GM12878 (cell line): ENCODE measurements at regions not wholly inside any gene's neighbourhood (a gene's known extent, or its start where the extent isn't known, plus 50 kb on each side); places are given as distances from the start of the nearest gene placed in this dataset.

Source experiments
- ATAC-seq: fragments of 200-7000 bp; cut with Tn5 transposase; 3 replicates; pipeline ENCODE4 v1.9.1; 2020; ENCODE audit warnings: mild to moderate bottlenecking, moderate library complexity
- BruUV-seq: library from RNA; stranded (reverse); fragments of 400-500 nt; replicated peaks from 2 replicates; lab custom pipeline; 2021; lab: Mats Ljungman, UMichigan
- CTCF ChIA-PET: fragments of 300-600 bp; sonication (Branson Sonifier 250); formaldehyde crosslinking; extraction: SDS; loops from one replicate; lab custom pipeline; 2021; ENCODE audit warnings: inconsistent platforms; lab: Yijun Ruan, JAX
- POLR2A ChIA-PET: fragments of 350-600 bp; formaldehyde crosslinking; extraction: SDS; loops from one replicate; lab custom pipeline; 2021; ENCODE audit warnings: inconsistent platforms; lab: Charles Lee
- RAD21 ChIA-PET: fragments of 300-600 bp; sonication (Branson Sonifier 250); formaldehyde crosslinking; loops from one replicate; lab custom pipeline; 2023; ENCODE audit warnings: antibody characterized with exemption; ENCODE audit not compliant: unreplicated experiment; lab: Charles Lee
- SMC1A ChIA-PET: fragments of 300-600 bp; sonication (Branson Sonifier 250); formaldehyde crosslinking; loops from one replicate; lab custom pipeline; 2023; ENCODE audit not compliant: unreplicated experiment, uncharacterized antibody; lab: Charles Lee
- DNase-seq: peaks from one replicate; pipeline ENCODE4 v3.0.0-alpha.2; 2011; ENCODE audit warnings: low read depth, low spot score
- FAIRE-seq: peaks from 3 replicates; lab custom pipeline; 2011; peaks lifted over from hg19 to GRCh38; lab: Jason Lieb, UNC
- H2AFZ ChIP-seq: 2 replicates; pipeline ENCODE4 v1.6.0; 2011; ENCODE audit warnings: low read depth, low read length, control low read depth; ENCODE audit not compliant: control insufficient read depth
- H3K27ac ChIP-seq: 2 replicates; pipeline ENCODE4 v1.5.1; 2011; ENCODE audit warnings: control low read depth; ENCODE audit not compliant: control insufficient read depth, insufficient read depth
- H3K27me3 ChIP-seq, 2 experiments: replicated peaks in 1 of 2; 2 replicates each; pipeline versions ENCODE4 v1.6.0 to v1.6.1; 2011; ENCODE audit warnings: low read length in 1 of 2; ENCODE audit not compliant: control insufficient read depth in 2 of 2, insufficient read depth in 2 of 2
- H3K36me3 ChIP-seq, 2 experiments: 2 replicates each; pipeline ENCODE4 v1.5.1; 2011; ENCODE audit warnings: low read length in 1 of 2; ENCODE audit not compliant: control insufficient read depth in 2 of 2, insufficient read depth in 2 of 2
- H3K4me1 ChIP-seq: 2 replicates; pipeline ENCODE4 v1.6.1; 2011; ENCODE audit warnings: mild to moderate bottlenecking, low read length, moderate library complexity, mixed read lengths; ENCODE audit not compliant: control insufficient read depth, insufficient read depth
- H3K4me2 ChIP-seq: 2 replicates; pipeline ENCODE4 v1.6.0; 2011; ENCODE audit warnings: control low read depth; ENCODE audit not compliant: control insufficient read depth, insufficient read depth
- H3K4me3 ChIP-seq: fragments of 200-600 bp; sonication (generic); 2 replicates; pipeline ENCODE4 v1.5.1; 2016
- H3K79me2 ChIP-seq: 2 replicates; pipeline ENCODE4 v1.6.0; 2011; ENCODE audit warnings: low read length; ENCODE audit not compliant: control insufficient read depth, insufficient read depth
- H3K9ac ChIP-seq: 2 replicates; pipeline ENCODE4 v1.8.0; 2011; ENCODE audit warnings: low read length, control low read depth, mixed read lengths; ENCODE audit not compliant: control insufficient read depth, insufficient read depth
- H3K9me3 ChIP-seq: replicated peaks from 3 replicates; pipeline ENCODE4 v1.5.1; 2011; ENCODE audit warnings: mild to moderate bottlenecking, low read length; ENCODE audit not compliant: control insufficient read depth, insufficient read depth
- H4K20me1 ChIP-seq: 2 replicates; pipeline ENCODE4 v1.6.0; 2011; ENCODE audit not compliant: control insufficient read depth, insufficient read depth
- BCL11A ChIP-seq: IDR thresholded peaks from 2 replicates; pipeline ENCODE4 v1.6.1; 2011; ENCODE audit warnings: low read depth, low read length
- CEBPB ChIP-seq, 2 experiments: fragments of 150-350 bp in 1 of 2; IDR thresholded peaks; 2 replicates each; pipeline ENCODE4 v1.6.1; 2012 to 2014; ENCODE audit warnings: low read depth in 2 of 2, low read length in 2 of 2, borderline replicate concordance in 1 of 2, inconsistent platforms in 1 of 2
- CREM ChIP-seq: IDR thresholded peaks from 2 replicates; pipeline ENCODE4 v1.6.1; 2014; ENCODE audit warnings: antibody characterized with exemption, low read depth
- DPF2 ChIP-seq: fragments of 450-650 bp; IDR thresholded peaks from 2 replicates; pipeline ENCODE4 v1.6.1; 2017; ENCODE audit warnings: mild to moderate bottlenecking
- FOXK2 ChIP-seq: fragments of 450-650 bp; IDR thresholded peaks from 2 replicates; pipeline ENCODE4 v1.6.1; 2017; ENCODE audit warnings: mild to moderate bottlenecking, moderate library complexity
- IRF4 ChIP-seq: IDR thresholded peaks from 2 replicates; pipeline ENCODE4 v1.6.1; 2011; ENCODE audit warnings: low read depth, low read length
- LARP7 ChIP-seq: fragments of 450-650 bp; IDR thresholded peaks from 2 replicates; pipeline ENCODE4 v1.6.1; 2017; ENCODE audit warnings: mild to moderate bottlenecking
- PAX8 ChIP-seq: fragments of 450-650 bp; IDR thresholded peaks from 2 replicates; pipeline ENCODE4 v1.6.1; 2017; ENCODE audit warnings: mild to moderate bottlenecking, moderate library complexity
- PML ChIP-seq: IDR thresholded peaks from 2 replicates; pipeline ENCODE4 v1.6.1; 2012; ENCODE audit warnings: low read length, inconsistent platforms
- POLR2AphosphoS5 ChIP-seq: IDR thresholded peaks from 2 replicates; pipeline ENCODE4 v1.6.1; 2011; ENCODE audit warnings: mild to moderate bottlenecking, low read length, inconsistent platforms
- RAD21 ChIP-seq: IDR thresholded peaks from 2 replicates; pipeline ENCODE4 v1.6.1; 2011; ENCODE audit warnings: mild to moderate bottlenecking, low read depth, low read length, moderate library complexity; ENCODE audit not compliant: insufficient read depth
- WGBS: methylation state at CpG from one replicate; pipeline ENCODE4 v1.1.6; 2016; ENCODE audit warnings: low lambda C conversion rate; ENCODE audit not compliant: insufficient replicate concordance, insufficient coverage; ENCODE audit errors: missing lambda C conversion rate; 5-methylcytosine and 5-hydroxymethylcytosine counted together
- in situ Hi-C: fragments of 300-500 bp; cut with MboI; formaldehyde crosslinking; loops from 9 replicates; pipeline ENCODE4 v1.14.3; 2018; ENCODE audit warnings: mixed read lengths
- intact Hi-C: fragments of 100-400 bp; cut with micrococcal nuclease; formaldehyde crosslinking; loops from one replicate; pipeline ENCODE4 v1.14.2; 2022; ENCODE audit not compliant: unreplicated experiment
- TF ChIP-seq, protein P1 (sequence below): fragments of 450-650 bp; IDR thresholded peaks from 2 replicates; pipeline ENCODE4 v1.6.1; 2017; ENCODE audit warnings: mild to moderate bottlenecking, moderate library complexity
- TF ChIP-seq, protein P2 (sequence below): fragments of 450-650 bp; IDR thresholded peaks from 2 replicates; pipeline ENCODE4 v1.6.1; 2017; ENCODE audit warnings: borderline replicate concordance
- TF ChIP-seq, protein P3 (sequence below): IDR thresholded peaks from 2 replicates; pipeline ENCODE4 v1.6.1; 2011; ENCODE audit warnings: low read depth, low read length, improper control_type of control experiment, borderline replicate concordance
- TF ChIP-seq, protein P4 (sequence below): fragments of 450-650 bp; IDR thresholded peaks from 2 replicates; pipeline ENCODE4 v1.6.1; 2018; ENCODE audit warnings: borderline replicate concordance, mild to moderate bottlenecking; ENCODE audit not compliant: partially characterized antibody

DNA sequence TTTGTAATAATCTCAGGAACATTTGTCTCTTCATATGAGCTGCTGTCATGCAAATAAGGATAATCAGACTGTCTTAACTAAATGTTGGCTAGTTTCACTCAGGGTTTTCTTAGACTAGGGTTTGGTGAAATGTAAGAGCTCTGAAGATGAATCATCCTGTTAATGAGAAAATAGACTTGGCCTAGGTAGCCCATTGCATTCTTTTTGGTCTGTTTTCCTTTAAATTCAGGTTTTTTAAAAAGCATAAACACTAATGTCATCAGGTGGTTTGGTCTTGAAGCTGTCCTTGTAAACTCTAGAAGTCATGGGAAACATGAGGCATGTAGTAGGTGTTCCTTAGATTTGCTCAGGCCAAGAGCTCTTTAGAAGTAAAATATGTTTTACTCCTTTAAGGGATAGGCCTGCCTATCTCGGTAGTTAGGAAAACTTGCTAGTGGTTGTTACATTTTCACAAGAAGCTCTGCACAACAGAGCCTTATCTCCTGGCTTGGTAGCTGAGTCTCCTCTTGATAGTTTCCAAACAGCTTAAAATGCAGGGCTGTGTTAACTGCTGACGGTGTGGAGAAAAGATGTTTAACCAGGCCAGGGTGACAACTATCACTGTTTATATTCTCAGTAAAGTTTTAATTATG is 62.0 kb upstream of the C1QTNF9B start:
- in situ Hi-C loops (no loop called here), intact Hi-C loops (no loop called here)
- H3K9ac ChIP-seq, result no peak overlapping the region
- FAIRE-seq (no peak), ATAC-seq (no peak), DNase-seq (no peak)
- no peaks in the 10 kb centered on the region for H3K79me2 ChIP-seq
- peaks cover 1% of the 10 kb centered on the region; the same call in 1 of the 2 replicates for H3K4me1 ChIP-seq
- no peak overlapping the region for H3K4me3 ChIP-seq
- CTCF ChIA-PET, result interaction anchor here (0.6 to 5.7 kb wide), 20 partner anchors 9 to 274 kb away, joined by 3 to 33 read pairs (median 4); partner anchors contain the start of gene MIPEP
- no peaks in the 10 kb centered on the region; a peak in 1 of 4 replicates for H3K27me3 ChIP-seq
- SMC1A ChIA-PET, result interaction anchor here (0.5 to 9.9 kb wide), 19 partner anchors 18 to 1116 kb away, joined by 3 to 64 read pairs (median 4); no protein-coding TSS in a partner anchor
- POLR2A ChIA-PET, result no interaction called here
- H2AFZ ChIP-seq, result no peak overlapping the region; the same call in 1 of the 2 replicates
- BruUV-seq, result no TSS peak
- 78% methylated on average over 2 of the region's 2 CpGs for whole genome bisulfite sequencing
- H4K20me1 ChIP-seq, result no peaks in the 10 kb centered on the region
- no peak overlapping the region for H3K27ac ChIP-seq
- RAD21 ChIA-PET, result interaction anchor here (0.8 to 3.7 kb wide), 6 partner anchors 9 to 61 kb away, joined by 3 to 18 read pairs (median 10); no protein-coding TSS in a partner anchor
- H3K4me2 ChIP-seq, result no peak overlapping the region
- no peaks in the 10 kb centered on the region for H3K9me3 ChIP-seq
- no peaks in the 10 kb centered on the region for H3K36me3 ChIP-seq
- TF ChIP-seq CREM (no peak), RAD21 (no peak), LARP7 (no peak), CEBPB (IDR thresholded peaks at IDR 0.05; ENCODE audit: borderline replicate concordance in 1 of 2, low read depth in 2 of 2, low read length in 2 of 2) (no peak), IRF4 (no peak), PML (no peak), FOXK2 (no peak), DPF2 (no peak), BCL11A (no peak), POLR2AphosphoS5 (no peak), PAX8 (no peak)
- TF ChIP-seq, protein P1, sequence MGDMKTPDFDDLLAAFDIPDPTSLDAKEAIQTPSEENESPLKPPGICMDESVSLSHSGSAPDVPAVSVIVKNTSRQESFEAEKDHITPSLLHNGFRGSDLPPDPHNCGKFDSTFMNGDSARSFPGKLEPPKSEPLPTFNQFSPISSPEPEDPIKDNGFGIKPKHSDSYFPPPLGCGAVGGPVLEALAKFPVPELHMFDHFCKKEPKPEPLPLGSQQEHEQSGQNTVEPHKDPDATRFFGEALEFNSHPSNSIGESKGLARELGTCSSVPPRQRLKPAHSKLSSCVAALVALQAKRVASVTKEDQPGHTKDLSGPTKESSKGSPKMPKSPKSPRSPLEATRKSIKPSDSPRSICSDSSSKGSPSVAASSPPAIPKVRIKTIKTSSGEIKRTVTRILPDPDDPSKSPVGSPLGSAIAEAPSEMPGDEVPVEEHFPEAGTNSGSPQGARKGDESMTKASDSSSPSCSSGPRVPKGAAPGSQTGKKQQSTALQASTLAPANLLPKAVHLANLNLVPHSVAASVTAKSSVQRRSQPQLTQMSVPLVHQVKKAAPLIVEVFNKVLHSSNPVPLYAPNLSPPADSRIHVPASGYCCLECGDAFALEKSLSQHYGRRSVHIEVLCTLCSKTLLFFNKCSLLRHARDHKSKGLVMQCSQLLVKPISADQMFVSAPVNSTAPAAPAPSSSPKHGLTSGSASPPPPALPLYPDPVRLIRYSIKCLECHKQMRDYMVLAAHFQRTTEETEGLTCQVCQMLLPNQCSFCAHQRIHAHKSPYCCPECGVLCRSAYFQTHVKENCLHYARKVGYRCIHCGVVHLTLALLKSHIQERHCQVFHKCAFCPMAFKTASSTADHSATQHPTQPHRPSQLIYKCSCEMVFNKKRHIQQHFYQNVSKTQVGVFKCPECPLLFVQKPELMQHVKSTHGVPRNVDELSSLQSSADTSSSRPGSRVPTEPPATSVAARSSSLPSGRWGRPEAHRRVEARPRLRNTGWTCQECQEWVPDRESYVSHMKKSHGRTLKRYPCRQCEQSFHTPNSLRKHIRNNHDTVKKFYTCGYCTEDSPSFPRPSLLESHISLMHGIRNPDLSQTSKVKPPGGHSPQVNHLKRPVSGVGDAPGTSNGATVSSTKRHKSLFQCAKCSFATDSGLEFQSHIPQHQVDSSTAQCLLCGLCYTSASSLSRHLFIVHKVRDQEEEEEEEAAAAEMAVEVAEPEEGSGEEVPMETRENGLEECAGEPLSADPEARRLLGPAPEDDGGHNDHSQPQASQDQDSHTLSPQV, result no peak
- TF ChIP-seq, protein P2, sequence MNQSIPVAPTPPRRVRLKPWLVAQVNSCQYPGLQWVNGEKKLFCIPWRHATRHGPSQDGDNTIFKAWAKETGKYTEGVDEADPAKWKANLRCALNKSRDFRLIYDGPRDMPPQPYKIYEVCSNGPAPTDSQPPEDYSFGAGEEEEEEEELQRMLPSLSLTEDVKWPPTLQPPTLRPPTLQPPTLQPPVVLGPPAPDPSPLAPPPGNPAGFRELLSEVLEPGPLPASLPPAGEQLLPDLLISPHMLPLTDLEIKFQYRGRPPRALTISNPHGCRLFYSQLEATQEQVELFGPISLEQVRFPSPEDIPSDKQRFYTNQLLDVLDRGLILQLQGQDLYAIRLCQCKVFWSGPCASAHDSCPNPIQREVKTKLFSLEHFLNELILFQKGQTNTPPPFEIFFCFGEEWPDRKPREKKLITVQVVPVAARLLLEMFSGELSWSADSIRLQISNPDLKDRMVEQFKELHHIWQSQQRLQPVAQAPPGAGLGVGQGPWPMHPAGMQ, result no peak
- TF ChIP-seq, protein P3, sequence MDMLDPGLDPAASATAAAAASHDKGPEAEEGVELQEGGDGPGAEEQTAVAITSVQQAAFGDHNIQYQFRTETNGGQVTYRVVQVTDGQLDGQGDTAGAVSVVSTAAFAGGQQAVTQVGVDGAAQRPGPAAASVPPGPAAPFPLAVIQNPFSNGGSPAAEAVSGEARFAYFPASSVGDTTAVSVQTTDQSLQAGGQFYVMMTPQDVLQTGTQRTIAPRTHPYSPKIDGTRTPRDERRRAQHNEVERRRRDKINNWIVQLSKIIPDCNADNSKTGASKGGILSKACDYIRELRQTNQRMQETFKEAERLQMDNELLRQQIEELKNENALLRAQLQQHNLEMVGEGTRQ, result no peak
- TF ChIP-seq, protein P4, sequence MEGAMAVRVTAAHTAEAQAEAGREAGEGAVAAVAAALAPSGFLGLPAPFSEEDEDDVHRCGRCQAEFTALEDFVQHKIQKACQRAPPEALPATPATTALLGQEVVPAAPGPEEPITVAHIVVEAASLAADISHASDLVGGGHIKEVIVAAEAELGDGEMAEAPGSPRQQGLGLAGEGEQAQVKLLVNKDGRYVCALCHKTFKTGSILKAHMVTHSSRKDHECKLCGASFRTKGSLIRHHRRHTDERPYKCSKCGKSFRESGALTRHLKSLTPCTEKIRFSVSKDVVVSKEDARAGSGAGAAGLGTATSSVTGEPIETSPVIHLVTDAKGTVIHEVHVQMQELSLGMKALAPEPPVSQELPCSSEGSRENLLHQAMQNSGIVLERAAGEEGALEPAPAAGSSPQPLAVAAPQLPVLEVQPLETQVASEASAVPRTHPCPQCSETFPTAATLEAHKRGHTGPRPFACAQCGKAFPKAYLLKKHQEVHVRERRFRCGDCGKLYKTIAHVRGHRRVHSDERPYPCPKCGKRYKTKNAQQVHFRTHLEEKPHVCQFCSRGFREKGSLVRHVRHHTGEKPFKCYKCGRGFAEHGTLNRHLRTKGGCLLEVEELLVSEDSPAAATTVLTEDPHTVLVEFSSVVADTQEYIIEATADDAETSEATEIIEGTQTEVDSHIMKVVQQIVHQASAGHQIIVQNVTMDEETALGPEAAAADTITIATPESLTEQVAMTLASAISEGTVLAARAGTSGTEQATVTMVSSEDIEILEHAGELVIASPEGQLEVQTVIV, result no peak
